ENCODE measurements at regions not wholly inside any gene's neighbourhood (a gene's known extent, or its start where the extent isn't known, plus 50 kb on each side); places are given as distances from the start of the nearest gene placed in this dataset.

- no peak for TF ChIP-seq POLR2AphosphoS5 (IDR thresholded peaks at IDR 0.05; ENCODE audit: low read depth, low read length)
- TF ChIP-seq POLR2A (IDR thresholded peaks at IDR 0.05; ENCODE audit: low read depth, low read length) = no peak
These were observed 752.9 kb upstream of the SEMA6A start for GRCh38 chr5:117327511-117327910.
